MCF 10A (cell line): ENCODE measurements at regions not wholly inside any gene's neighbourhood (a gene's known extent, or its start where the extent isn't known, plus 50 kb on each side); places are given as distances from the start of the nearest gene placed in this dataset.
A peak's percentile ranks its signal among the peaks of the same experiment; 100 is the strongest.

Experiments used
- BruUV-seq: library from RNA; stranded (reverse); fragments of 400-500 nt; replicated peaks from 2 replicates; lab custom pipeline; 2021; lab: Mats Ljungman, UMichigan
- CTCF ChIA-PET: fragments of 300-600 bp; sonication (Branson Sonifier 250); formaldehyde crosslinking; extraction: SDS; loops from one replicate; lab custom pipeline; 2021; ENCODE audit warnings: antibody characterized with exemption, inconsistent platforms; lab: Yijun Ruan, JAX
- POLR2A ChIA-PET: fragments of 300-600, 350-650 bp; sonication (Branson Sonifier 250); formaldehyde crosslinking; extraction: SDS; loops from one replicate; lab custom pipeline; 2020; ENCODE audit warnings: antibody characterized with exemption, inconsistent platforms; lab: Yijun Ruan, JAX
- DNase-seq: peaks from one replicate; pipeline ENCODE4 v3.0.0-alpha.2; 2018; ENCODE audit not compliant: unreplicated experiment
- H3K27ac Mint-ChIP-seq: one replicate; pipeline ENCODE4 v1.8.0; 2022; ENCODE audit warnings: mild to moderate bottlenecking, low read depth, mixed read lengths; ENCODE audit not compliant: unreplicated experiment
- H3K27me3 Mint-ChIP-seq: one replicate; pipeline ENCODE4 v1.8.0; 2022; ENCODE audit warnings: mixed read lengths; ENCODE audit not compliant: insufficient read depth, unreplicated experiment
- H3K36me3 Mint-ChIP-seq: one replicate; pipeline ENCODE4 v1.8.0; 2022; ENCODE audit warnings: mild to moderate bottlenecking, moderate library complexity, mixed read lengths; ENCODE audit not compliant: insufficient read depth, unreplicated experiment
- H3K4me1 Mint-ChIP-seq: one replicate; pipeline ENCODE4 v1.8.0; 2022; ENCODE audit warnings: mixed read lengths; ENCODE audit not compliant: insufficient read depth, unreplicated experiment
- H3K4me3 Mint-ChIP-seq: one replicate; pipeline ENCODE4 v1.8.0; 2022; ENCODE audit warnings: mild to moderate bottlenecking, moderate library complexity, mixed read lengths; ENCODE audit not compliant: unreplicated experiment
- H3K9me3 Mint-ChIP-seq: one replicate; pipeline ENCODE4 v1.8.0; 2022; ENCODE audit warnings: mixed read lengths; ENCODE audit not compliant: unreplicated experiment
- intact Hi-C: fragments of 100-400 bp; cut with micrococcal nuclease; formaldehyde crosslinking; loops from 2 replicates; pipeline ENCODE4 v1.14.1; 2022
- TF ChIP-seq, protein P1 (sequence below): fragments of 200-600 bp; IDR thresholded peaks from one replicate; pipeline ENCODE4 v1.8.0; 2022; ENCODE audit warnings: antibody characterized with exemption, mild to moderate bottlenecking; ENCODE audit not compliant: unreplicated experiment

GRCh38 chr11:32511926-32512325 lies 71.7 kb upstream of the EIF3M start:
- no peaks in the 10 kb centered on the region for H3K36me3 Mint-ChIP-seq
- CTCF ChIA-PET = interaction anchor here (0.6 to 0.7 kb wide), 2 partner anchors 15 to 220 kb away, joined by 3 to 4 read pairs; no protein-coding TSS in a partner anchor
- BruUV-seq = no TSS peak

GRCh38 chr11:32510039-32510438 lies 73.6 kb upstream of the EIF3M start:
- H3K4me1 Mint-ChIP-seq = no peaks in the 10 kb centered on the region
- no peak overlapping the region for H3K27ac Mint-ChIP-seq
- no peaks in the 10 kb centered on the region for H3K27me3 Mint-ChIP-seq
- BruUV-seq = no TSS peak
- intact Hi-C loops = no loop called here
- no peak for DNase-seq
- no peak overlapping the region for H3K4me3 Mint-ChIP-seq
- TF ChIP-seq, protein P1, sequence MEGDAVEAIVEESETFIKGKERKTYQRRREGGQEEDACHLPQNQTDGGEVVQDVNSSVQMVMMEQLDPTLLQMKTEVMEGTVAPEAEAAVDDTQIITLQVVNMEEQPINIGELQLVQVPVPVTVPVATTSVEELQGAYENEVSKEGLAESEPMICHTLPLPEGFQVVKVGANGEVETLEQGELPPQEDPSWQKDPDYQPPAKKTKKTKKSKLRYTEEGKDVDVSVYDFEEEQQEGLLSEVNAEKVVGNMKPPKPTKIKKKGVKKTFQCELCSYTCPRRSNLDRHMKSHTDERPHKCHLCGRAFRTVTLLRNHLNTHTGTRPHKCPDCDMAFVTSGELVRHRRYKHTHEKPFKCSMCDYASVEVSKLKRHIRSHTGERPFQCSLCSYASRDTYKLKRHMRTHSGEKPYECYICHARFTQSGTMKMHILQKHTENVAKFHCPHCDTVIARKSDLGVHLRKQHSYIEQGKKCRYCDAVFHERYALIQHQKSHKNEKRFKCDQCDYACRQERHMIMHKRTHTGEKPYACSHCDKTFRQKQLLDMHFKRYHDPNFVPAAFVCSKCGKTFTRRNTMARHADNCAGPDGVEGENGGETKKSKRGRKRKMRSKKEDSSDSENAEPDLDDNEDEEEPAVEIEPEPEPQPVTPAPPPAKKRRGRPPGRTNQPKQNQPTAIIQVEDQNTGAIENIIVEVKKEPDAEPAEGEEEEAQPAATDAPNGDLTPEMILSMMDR = no peak
- ChIA-PET POLR2A (interaction anchor here (0.6 kb wide), 1 partner anchor 22 kb away, joined by 3 read pairs; no protein-coding TSS in a partner anchor), CTCF (no interaction called here)
- no peaks in the 10 kb centered on the region for H3K9me3 Mint-ChIP-seq
- H3K36me3 Mint-ChIP-seq = no peaks in the 10 kb centered on the region

More at GRCh38 chr11:32511926-32512325, 71.7 kb upstream of the EIF3M start:
- POLR2A ChIA-PET = interaction anchor here (1.1 kb wide), 1 partner anchor 17 kb away, joined by 3 read pairs; no protein-coding TSS in a partner anchor
- TF ChIP-seq, protein P1 = no peak
- intact Hi-C loops = no loop called here
- H3K9me3 Mint-ChIP-seq = no peaks in the 10 kb centered on the region
- DNase-seq = peak; percentile 7
- no peak overlapping the region for H3K4me3 Mint-ChIP-seq
- no peaks in the 10 kb centered on the region for H3K27me3 Mint-ChIP-seq
- H3K4me1 Mint-ChIP-seq = no peaks in the 10 kb centered on the region
- H3K27ac Mint-ChIP-seq = no peak overlapping the region

GRCh38 chr11:32508780-32509179 lies 73.4 kb upstream of the WT1 start:
- no TSS peak for BruUV-seq
- ChIA-PET CTCF (no interaction called here), POLR2A (interaction anchor here (0.8 kb wide), 1 partner anchor 11 kb away, joined by 4 read pairs; no protein-coding TSS in a partner anchor)
- H3K27ac Mint-ChIP-seq = no peak overlapping the region
- H3K4me1 Mint-ChIP-seq = no peaks in the 10 kb centered on the region
- no peaks in the 10 kb centered on the region for H3K27me3 Mint-ChIP-seq
- TF ChIP-seq, protein P1 = no peak
- intact Hi-C loops = no loop called here
- no peak for DNase-seq
- no peak overlapping the region for H3K4me3 Mint-ChIP-seq
- H3K36me3 Mint-ChIP-seq = no peaks in the 10 kb centered on the region
- no peaks in the 10 kb centered on the region for H3K9me3 Mint-ChIP-seq

GRCh38 chr11:32500001-32500400 lies 64.7 kb upstream of the WT1 start:
- no peaks in the 10 kb centered on the region for H3K27me3 Mint-ChIP-seq
- BruUV-seq = no TSS peak
- H3K27ac Mint-ChIP-seq = no peak overlapping the region
- no peaks in the 10 kb centered on the region for H3K36me3 Mint-ChIP-seq
- no peak overlapping the region for H3K4me3 Mint-ChIP-seq
- CTCF ChIA-PET = interaction anchor here (0.6 kb wide), 1 partner anchor 20 kb away, joined by 4 read pairs; no protein-coding TSS in a partner anchor
- intact Hi-C loops = no loop called here
- no peaks in the 10 kb centered on the region for H3K4me1 Mint-ChIP-seq
- DNase-seq = no peak
- POLR2A ChIA-PET = no interaction called here
- TF ChIP-seq, protein P1 = no peak
- no peaks in the 10 kb centered on the region for H3K9me3 Mint-ChIP-seq
